Progenitor cell of endocrine pancreas (in vitro differentiated cells): ENCODE measurements at regions not wholly inside any gene's neighbourhood (a gene's known extent, or its start where the extent isn't known, plus 50 kb on each side); places are given as distances from the start of the nearest gene placed in this dataset.

Experiments used
- DNase-seq: peaks from one replicate; pipeline ENCODE4 v3.0.0; 2021; ENCODE audit warnings: low spot score; ENCODE audit not compliant: unreplicated experiment
- H3K27ac Mint-ChIP-seq: 2 replicates; pipeline ENCODE4 v1.8.0; 2021; ENCODE audit warnings: mild to moderate bottlenecking, moderate library complexity, mixed read lengths
- H3K27me3 Mint-ChIP-seq: 2 replicates; pipeline ENCODE4 v1.8.0; 2021; ENCODE audit warnings: mixed read lengths
- H3K36me3 Mint-ChIP-seq: 2 replicates; pipeline ENCODE4 v1.8.0; 2022; ENCODE audit warnings: mixed read lengths; ENCODE audit not compliant: insufficient read depth
- H3K4me1 Mint-ChIP-seq: 2 replicates; pipeline ENCODE4 v1.8.0; 2021; ENCODE audit warnings: low read depth, mixed read lengths
- H3K4me3 Mint-ChIP-seq: 2 replicates; pipeline ENCODE4 v1.8.0; 2021; ENCODE audit warnings: low read depth, mild to moderate bottlenecking, moderate library complexity, mixed read lengths
- H3K9me3 Mint-ChIP-seq: 2 replicates; pipeline ENCODE4 v1.8.0; 2021; ENCODE audit warnings: low read depth, mixed read lengths
- TF ChIP-seq, protein P1 (sequence below): fragments of 200-600 bp; sonication (generic); IDR thresholded peaks from one replicate; pipeline ENCODE4 v1.5.0; 2021; ENCODE audit warnings: antibody characterized with exemption, mild to moderate bottlenecking; ENCODE audit not compliant: unreplicated experiment

DNA sequence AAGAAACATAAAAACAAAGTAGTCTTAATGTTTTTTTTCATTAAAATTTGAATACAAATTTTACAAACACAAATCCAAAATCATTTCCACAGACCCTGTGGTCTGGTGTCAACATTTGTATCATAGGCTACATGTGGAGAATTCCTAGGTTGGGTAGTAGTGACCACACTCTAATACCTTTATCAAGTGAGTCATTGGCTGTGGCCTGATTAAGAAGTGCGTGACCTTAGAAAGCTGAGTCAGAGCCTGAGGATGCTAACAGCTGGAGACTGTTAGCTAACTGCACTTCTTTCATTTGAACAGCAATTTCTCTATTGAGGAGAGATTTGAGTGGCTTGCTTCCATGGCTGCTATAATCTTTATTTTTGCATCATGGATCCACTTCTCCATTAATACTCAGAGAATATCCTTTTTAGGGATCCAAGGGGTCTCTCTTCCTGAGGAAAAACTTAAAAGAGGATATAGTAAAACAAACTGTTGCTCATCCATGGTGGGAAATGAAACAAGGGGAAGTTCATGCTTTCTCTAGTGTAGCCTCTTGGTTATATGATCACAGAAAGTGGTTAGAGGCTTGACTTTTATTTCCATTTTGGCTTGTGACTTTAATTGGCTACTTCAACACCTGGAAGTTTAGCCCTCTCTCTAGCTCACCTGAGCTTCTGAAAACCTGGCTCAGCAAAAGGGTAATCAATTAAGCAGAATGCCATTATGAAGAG is 335.8 kb downstream of the PABPC4L start:
- Mint-ChIP-seq H3K9me3 (no peaks in the 10 kb centered on the region), H3K27ac (no peak overlapping the region)

DNA sequence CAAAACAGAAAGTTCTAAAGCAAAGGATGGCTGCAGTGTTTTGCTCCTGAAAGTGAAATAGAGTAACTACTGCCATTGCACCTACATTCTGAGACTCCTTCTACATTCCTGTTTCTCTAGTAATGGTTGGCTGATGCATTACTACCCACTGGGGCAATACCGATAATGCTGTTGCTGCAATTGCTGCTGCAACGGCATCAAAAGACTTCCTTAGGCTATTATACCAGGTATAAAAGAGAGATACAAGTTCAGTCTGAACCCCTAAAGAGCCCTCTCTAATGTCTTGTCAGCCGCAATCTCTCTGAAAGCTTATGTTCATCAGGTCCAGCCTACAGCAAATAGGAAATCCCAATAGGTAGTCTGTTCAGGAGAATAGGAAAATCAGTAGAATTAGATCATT is 338.4 kb downstream of the PABPC4L start:
- H3K36me3 Mint-ChIP-seq: no peaks in the 10 kb centered on the region

More for the DNA sequence above, 335.8 kb downstream of the PABPC4L start:
- H3K36me3 Mint-ChIP-seq: no peaks in the 10 kb centered on the region
- no peak for DNase-seq
- no peak overlapping the region for H3K4me3 Mint-ChIP-seq
- TF ChIP-seq, protein P1, sequence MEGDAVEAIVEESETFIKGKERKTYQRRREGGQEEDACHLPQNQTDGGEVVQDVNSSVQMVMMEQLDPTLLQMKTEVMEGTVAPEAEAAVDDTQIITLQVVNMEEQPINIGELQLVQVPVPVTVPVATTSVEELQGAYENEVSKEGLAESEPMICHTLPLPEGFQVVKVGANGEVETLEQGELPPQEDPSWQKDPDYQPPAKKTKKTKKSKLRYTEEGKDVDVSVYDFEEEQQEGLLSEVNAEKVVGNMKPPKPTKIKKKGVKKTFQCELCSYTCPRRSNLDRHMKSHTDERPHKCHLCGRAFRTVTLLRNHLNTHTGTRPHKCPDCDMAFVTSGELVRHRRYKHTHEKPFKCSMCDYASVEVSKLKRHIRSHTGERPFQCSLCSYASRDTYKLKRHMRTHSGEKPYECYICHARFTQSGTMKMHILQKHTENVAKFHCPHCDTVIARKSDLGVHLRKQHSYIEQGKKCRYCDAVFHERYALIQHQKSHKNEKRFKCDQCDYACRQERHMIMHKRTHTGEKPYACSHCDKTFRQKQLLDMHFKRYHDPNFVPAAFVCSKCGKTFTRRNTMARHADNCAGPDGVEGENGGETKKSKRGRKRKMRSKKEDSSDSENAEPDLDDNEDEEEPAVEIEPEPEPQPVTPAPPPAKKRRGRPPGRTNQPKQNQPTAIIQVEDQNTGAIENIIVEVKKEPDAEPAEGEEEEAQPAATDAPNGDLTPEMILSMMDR: no peak
- no peaks in the 10 kb centered on the region for H3K4me1 Mint-ChIP-seq
- no peaks in the 10 kb centered on the region for H3K27me3 Mint-ChIP-seq

DNA sequence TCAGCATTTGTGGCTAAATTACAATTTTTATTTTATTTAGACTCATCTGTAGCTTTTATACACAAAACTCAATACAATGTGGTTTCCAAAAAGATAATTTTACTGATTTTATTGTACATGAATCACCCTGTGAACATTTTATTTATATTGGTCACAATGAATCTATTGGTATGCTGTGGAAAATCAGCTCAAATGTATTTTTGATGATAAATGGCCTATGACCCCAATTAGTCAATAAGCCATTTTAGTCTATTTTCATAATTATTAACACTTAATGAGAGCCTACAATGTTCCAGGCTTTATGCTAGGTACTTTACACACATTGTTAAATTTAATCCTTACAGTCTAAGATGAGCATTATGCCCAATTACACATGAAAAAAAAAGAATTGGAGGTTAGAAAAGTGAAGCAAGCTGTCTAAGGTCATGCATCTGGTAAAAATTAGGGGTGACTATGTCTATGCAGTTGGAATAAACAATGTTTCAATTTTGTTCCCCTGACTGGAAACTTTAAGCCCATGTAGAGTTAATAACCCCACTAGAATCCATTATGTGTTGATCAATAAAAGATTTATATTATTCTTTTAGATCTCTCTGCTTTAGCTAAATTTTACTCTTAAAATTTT is 344.7 kb downstream of the PABPC4L start:
- no peak for DNase-seq
- Mint-ChIP-seq H3K9me3 (no peaks in the 10 kb centered on the region), H3K4me1 (no peaks in the 10 kb centered on the region), H3K36me3 (no peaks in the 10 kb centered on the region), H3K27ac (no peak overlapping the region), H3K4me3 (no peak overlapping the region), H3K27me3 (no peaks in the 10 kb centered on the region)
- TF ChIP-seq, protein P1: no peak

More for the DNA sequence above, 338.4 kb downstream of the PABPC4L start:
- H3K4me1 Mint-ChIP-seq: no peaks in the 10 kb centered on the region
- no peak overlapping the region for H3K27ac Mint-ChIP-seq
- H3K9me3 Mint-ChIP-seq: no peaks in the 10 kb centered on the region
- no peaks in the 10 kb centered on the region for H3K27me3 Mint-ChIP-seq
- H3K4me3 Mint-ChIP-seq: no peak overlapping the region
- TF ChIP-seq, protein P1: no peak
- DNase-seq: no peak

DNA sequence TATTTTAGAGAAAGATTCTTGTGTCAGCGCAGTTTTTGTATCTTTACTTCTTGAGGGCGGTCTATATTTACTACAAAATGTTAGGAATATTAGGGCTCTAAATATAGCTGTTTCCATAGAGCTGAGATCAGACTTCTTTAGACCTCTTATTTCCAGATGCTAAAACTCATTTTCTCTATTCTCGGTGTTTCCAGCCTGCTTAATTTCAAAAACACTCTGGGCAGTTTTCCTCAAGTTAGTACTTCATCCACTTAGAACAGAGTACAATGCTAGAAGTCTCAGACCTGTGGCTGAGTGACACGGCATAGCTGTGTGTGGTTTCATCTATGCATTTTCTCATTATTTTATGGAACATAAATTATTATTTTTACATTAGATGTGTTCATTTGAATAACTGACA is 346.6 kb downstream of the PABPC4L start:
- Mint-ChIP-seq H3K27ac (no peak overlapping the region), H3K9me3 (no peaks in the 10 kb centered on the region), H3K4me1 (no peaks in the 10 kb centered on the region), H3K27me3 (no peaks in the 10 kb centered on the region), H3K4me3 (no peak overlapping the region), H3K36me3 (no peaks in the 10 kb centered on the region)
- DNase-seq: no peak
- TF ChIP-seq, protein P1: no peak

DNA sequence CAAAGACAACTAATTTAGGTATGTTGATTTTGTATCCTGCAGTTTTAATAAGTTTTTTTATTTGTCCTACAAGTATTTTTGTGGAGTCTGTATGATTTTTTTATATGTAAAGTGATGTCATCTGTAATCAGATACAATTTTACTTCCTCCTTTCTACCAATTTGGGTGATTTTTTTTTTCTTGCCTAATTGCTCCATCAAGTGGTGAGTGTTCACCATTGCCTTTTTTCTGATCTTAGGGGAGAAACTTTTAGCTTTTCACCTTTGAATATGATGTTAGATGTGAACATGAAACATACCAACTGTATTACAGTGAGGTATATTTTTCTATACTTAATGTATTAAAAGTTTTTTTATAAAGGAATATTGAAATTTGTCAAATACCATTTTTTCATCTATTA is 362.3 kb downstream of the PABPC4L start:
- H3K27me3 Mint-ChIP-seq: no peaks in the 10 kb centered on the region
- H3K9me3 Mint-ChIP-seq: peaks cover 26% of the 10 kb centered on the region
- peaks cover 2% of the 10 kb centered on the region for H3K4me1 Mint-ChIP-seq
- no peak overlapping the region for H3K27ac Mint-ChIP-seq
- TF ChIP-seq, protein P1: no peak
- H3K36me3 Mint-ChIP-seq: peaks cover 9% of the 10 kb centered on the region
- no peak overlapping the region for H3K4me3 Mint-ChIP-seq
- DNase-seq: no peak
